ENCODE measurements at regions not wholly inside any gene's neighbourhood (a gene's known extent, or its start where the extent isn't known, plus 50 kb on each side); places are given as distances from the start of the nearest gene placed in this dataset.

DNA sequence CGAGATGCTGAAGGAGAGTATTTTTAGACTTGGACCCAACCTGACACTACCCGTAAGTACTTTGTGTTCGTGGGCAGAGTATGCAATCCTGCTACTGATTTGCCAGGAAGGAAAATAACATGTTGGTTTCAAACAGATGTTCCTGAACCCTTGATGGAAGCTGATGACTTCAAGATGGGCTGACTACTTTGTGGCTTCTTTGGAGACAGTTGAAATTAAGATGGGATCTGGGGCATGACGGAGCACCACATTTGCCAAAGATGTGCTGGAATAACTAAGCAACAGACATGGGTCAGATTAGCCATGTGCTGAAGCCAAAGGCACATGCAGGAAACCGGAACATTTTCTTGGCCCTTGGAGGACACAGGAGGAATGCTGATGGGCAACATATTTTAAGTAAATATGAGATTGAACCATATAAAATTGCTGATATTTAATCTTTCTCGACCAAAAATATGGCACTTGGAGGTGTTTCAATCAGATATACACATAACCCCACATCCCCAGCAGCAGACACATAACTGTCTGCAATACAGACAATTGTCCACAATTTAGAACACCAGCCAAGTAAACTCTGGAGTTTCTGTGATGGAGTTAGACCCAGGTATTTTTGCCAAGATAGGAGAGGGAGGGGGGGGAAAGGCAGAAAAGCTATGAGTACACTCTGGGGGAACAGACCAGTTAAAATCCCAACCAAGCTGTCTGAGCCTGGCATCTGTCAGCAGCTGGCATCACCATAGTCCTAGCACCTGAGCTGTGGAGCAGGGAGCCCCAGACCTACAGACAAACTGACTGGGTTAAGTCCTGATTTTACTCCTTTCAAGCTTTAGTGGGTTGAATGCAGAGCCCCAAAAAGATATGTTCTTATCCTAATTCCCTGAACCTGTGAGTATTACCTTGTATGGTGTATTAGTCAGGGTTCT is 329.4 kb upstream of the CDH5 start:
- TF ChIP-seq, protein P1, sequence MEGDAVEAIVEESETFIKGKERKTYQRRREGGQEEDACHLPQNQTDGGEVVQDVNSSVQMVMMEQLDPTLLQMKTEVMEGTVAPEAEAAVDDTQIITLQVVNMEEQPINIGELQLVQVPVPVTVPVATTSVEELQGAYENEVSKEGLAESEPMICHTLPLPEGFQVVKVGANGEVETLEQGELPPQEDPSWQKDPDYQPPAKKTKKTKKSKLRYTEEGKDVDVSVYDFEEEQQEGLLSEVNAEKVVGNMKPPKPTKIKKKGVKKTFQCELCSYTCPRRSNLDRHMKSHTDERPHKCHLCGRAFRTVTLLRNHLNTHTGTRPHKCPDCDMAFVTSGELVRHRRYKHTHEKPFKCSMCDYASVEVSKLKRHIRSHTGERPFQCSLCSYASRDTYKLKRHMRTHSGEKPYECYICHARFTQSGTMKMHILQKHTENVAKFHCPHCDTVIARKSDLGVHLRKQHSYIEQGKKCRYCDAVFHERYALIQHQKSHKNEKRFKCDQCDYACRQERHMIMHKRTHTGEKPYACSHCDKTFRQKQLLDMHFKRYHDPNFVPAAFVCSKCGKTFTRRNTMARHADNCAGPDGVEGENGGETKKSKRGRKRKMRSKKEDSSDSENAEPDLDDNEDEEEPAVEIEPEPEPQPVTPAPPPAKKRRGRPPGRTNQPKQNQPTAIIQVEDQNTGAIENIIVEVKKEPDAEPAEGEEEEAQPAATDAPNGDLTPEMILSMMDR (IDR thresholded peaks at IDR 0.05), result no peak
- TF ChIP-seq POLR2A (IDR thresholded peaks at IDR 0.05), result no peak

Data from Peyer's patch (tissue), 4 donors.